GM23248 (cell line): ENCODE measurements at regions not wholly inside any gene's neighbourhood (a gene's known extent, or its start where the extent isn't known, plus 50 kb on each side); places are given as distances from the start of the nearest gene placed in this dataset.

ENCODE experiments used
- EZH2 ChIP-seq: fragments of 200-600 bp; sonication (generic); IDR thresholded peaks from 2 replicates; pipeline ENCODE4 v1.6.1; 2018; ENCODE audit warnings: antibody characterized with exemption, mild to moderate bottlenecking; ENCODE audit not compliant: insufficient read depth, poor library complexity, severe bottlenecking
- EZH2phosphoT487 ChIP-seq: fragments of 200-600 bp; sonication (generic); IDR thresholded peaks from 2 replicates; pipeline ENCODE4 v1.6.1; 2018; ENCODE audit warnings: antibody characterized with exemption, moderate library complexity, mild to moderate bottlenecking, low read depth; ENCODE audit not compliant: insufficient read depth

- TF ChIP-seq EZH2 (no peak), EZH2phosphoT487 (no peak)
These were observed 536.3 kb downstream of the NTRK3 start for GRCh38 chr15:87720235-87720634.
